NCI-H526 treated with DMSO at 0.1 percent for 48 hours (cell line): ENCODE measurements at regions not wholly inside any gene's neighbourhood (a gene's known extent, or its start where the extent isn't known, plus 50 kb on each side); places are given as distances from the start of the nearest gene placed in this dataset.
"Not testable (repeated sequence)": the region's sequence is repeated elsewhere in the genome, so short reads cannot be mapped to it uniquely, and the experiment has no call there.

Experiments
- DNase-seq: peaks from one replicate; lab custom pipeline; 2025; lab: John Stamatoyannopoulos, UW

GRCh38 chr1:184888505-184888904, 85.8 kb downstream of the NIBAN1 start:
- no peak for DNase-seq

GRCh38 chr1:184882957-184883815, 91.1 kb downstream of the NIBAN1 start:
- no peak for DNase-seq

GRCh38 chr1:184881941-184882913, 92.1 kb downstream of the NIBAN1 start:
- no peak for DNase-seq

GRCh38 chr1:184879876-184880557, 94.3 kb downstream of the NIBAN1 start:
- DNase-seq: no peak

GRCh38 chr1:184878602-184879001, 95.7 kb downstream of the NIBAN1 start:
- no peak for DNase-seq

GRCh38 chr1:184878002-184878401, 96.3 kb downstream of the NIBAN1 start:
- no peak for DNase-seq

GRCh38 chr1:184876015-184876414, 98.3 kb downstream of the NIBAN1 start:
- not testable (repeated sequence) for DNase-seq

GRCh38 chr1:184875218-184875617, 99.1 kb downstream of the NIBAN1 start:
- DNase-seq: no peak

GRCh38 chr1:184870319-184870718, 104.0 kb downstream of the NIBAN1 start:
- DNase-seq: no peak

GRCh38 chr1:184867866-184868689, 106.2 kb downstream of the NIBAN1 start:
- no peak for DNase-seq

GRCh38 chr1:184866991-184867788, 107.1 kb downstream of the NIBAN1 start:
- no peak for DNase-seq

- no peak for DNase-seq
Measured at GRCh38 chr1:184866586-184866985, 107.7 kb downstream of the NIBAN1 start.

- no peak for DNase-seq
Measured at GRCh38 chr1:184865831-184866230, 108.5 kb downstream of the NIBAN1 start.

GRCh38 chr1:184861755-184862336, 107.2 kb upstream of the EDEM3 start:
- DNase-seq: no peak

GRCh38 chr1:184860985-184861754, 106.5 kb upstream of the EDEM3 start:
- peak; percentile 67 for DNase-seq

- DNase-seq: no peak
Measured at GRCh38 chr1:184860535-184860934, 105.9 kb upstream of the EDEM3 start.

GRCh38 chr1:184859381-184860105, 104.9 kb upstream of the EDEM3 start:
- no peak for DNase-seq

GRCh38 chr1:184858288-184858687, 103.6 kb upstream of the EDEM3 start:
- DNase-seq: no peak
